B cell (primary cell): ENCODE measurements at regions not wholly inside any gene's neighbourhood (a gene's known extent, or its start where the extent isn't known, plus 50 kb on each side); places are given as distances from the start of the nearest gene placed in this dataset.

Experiments
- EZH2 ChIP-seq: IDR thresholded peaks from 2 replicates; pipeline ENCODE4 v1.6.1; 2012; ENCODE audit warnings: borderline replicate concordance, low read depth, mild to moderate bottlenecking, moderate library complexity, low read length; ENCODE audit not compliant: insufficient read depth, poor library complexity, severe bottlenecking
- TF ChIP-seq, protein P1 (sequence below): fragments of 200-600 bp; IDR thresholded peaks from one replicate; pipeline ENCODE4 v1.8.0; 2022; ENCODE audit warnings: antibody characterized with exemption, mild to moderate bottlenecking

DNA sequence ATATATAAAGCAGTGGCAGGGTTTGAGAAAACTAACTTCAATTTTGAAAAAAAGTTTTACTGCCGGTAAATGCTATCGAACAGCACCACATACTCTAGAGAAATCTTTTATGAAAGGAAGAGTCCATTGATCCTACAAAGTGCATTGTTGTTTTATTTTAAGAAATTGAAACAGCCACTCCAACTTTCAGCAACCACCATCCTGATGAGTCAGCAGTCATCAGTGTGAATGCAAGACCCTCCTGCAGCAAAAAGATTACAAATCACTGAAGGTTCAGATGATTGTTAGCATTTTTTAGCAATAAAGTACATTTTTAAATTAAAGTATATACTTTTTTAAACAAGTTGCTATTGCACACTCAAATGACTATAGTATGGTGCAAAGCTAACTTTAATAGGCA lies 1017.7 kb upstream of the CRIM1 start:
- TF ChIP-seq, protein P1, sequence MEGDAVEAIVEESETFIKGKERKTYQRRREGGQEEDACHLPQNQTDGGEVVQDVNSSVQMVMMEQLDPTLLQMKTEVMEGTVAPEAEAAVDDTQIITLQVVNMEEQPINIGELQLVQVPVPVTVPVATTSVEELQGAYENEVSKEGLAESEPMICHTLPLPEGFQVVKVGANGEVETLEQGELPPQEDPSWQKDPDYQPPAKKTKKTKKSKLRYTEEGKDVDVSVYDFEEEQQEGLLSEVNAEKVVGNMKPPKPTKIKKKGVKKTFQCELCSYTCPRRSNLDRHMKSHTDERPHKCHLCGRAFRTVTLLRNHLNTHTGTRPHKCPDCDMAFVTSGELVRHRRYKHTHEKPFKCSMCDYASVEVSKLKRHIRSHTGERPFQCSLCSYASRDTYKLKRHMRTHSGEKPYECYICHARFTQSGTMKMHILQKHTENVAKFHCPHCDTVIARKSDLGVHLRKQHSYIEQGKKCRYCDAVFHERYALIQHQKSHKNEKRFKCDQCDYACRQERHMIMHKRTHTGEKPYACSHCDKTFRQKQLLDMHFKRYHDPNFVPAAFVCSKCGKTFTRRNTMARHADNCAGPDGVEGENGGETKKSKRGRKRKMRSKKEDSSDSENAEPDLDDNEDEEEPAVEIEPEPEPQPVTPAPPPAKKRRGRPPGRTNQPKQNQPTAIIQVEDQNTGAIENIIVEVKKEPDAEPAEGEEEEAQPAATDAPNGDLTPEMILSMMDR: no peak
- TF ChIP-seq EZH2: no peak
